ENCODE measurements at regions not wholly inside any gene's neighbourhood (a gene's known extent, or its start where the extent isn't known, plus 50 kb on each side); places are given as distances from the start of the nearest gene placed in this dataset.

- DNase-seq (ENCODE audit: low read depth in 2 of 2) = no peak
- TF ChIP-seq, protein P1, sequence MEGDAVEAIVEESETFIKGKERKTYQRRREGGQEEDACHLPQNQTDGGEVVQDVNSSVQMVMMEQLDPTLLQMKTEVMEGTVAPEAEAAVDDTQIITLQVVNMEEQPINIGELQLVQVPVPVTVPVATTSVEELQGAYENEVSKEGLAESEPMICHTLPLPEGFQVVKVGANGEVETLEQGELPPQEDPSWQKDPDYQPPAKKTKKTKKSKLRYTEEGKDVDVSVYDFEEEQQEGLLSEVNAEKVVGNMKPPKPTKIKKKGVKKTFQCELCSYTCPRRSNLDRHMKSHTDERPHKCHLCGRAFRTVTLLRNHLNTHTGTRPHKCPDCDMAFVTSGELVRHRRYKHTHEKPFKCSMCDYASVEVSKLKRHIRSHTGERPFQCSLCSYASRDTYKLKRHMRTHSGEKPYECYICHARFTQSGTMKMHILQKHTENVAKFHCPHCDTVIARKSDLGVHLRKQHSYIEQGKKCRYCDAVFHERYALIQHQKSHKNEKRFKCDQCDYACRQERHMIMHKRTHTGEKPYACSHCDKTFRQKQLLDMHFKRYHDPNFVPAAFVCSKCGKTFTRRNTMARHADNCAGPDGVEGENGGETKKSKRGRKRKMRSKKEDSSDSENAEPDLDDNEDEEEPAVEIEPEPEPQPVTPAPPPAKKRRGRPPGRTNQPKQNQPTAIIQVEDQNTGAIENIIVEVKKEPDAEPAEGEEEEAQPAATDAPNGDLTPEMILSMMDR (IDR thresholded peaks at IDR 0.05; ENCODE audit: low read depth, low read length) = no peak
- H3K4me3 ChIP-seq (replicated peaks in 1 of 2; ENCODE audit: low read depth in 2 of 2, low read length in 2 of 2) = no peak overlapping the region
Measured at GRCh38 chr6:148090326-148090725, 252.3 kb upstream of the SASH1 start.

GRCh38 chr6:148091394-148091793, 251.2 kb upstream of the SASH1 start:
- TF ChIP-seq, protein P1 (IDR thresholded peaks at IDR 0.05; ENCODE audit: low read depth, low read length) = no peak
- no peak for DNase-seq (ENCODE audit: low read depth in 2 of 2)
- no peak overlapping the region for H3K4me3 ChIP-seq (replicated peaks in 1 of 2; ENCODE audit: low read depth in 2 of 2, low read length in 2 of 2)

DNA sequence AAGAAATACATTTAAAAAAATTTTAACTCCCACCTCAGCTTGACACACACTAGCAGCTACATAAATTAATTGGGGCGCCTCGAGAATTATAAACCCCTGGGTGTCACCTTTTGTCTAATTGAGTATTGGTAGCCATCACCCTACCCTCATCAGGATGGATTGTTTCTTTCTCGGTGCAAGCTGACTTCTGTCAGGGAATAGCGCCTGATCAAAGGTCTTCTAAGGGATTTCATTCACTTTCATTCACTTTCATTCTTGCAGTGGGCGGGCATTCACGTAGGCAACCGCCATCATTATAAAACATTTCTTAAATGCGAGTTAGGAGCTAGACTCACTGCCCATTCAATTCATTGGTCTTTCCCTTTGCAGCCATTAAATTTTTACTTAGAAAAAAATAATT, 239.2 kb upstream of the SASH1 start:
- no peak overlapping the region for H3K4me3 ChIP-seq (replicated peaks in 1 of 2; ENCODE audit: low read depth in 2 of 2, low read length in 2 of 2)
- TF ChIP-seq, protein P1 (IDR thresholded peaks at IDR 0.05; ENCODE audit: low read depth, low read length) = no peak
- no peak for DNase-seq (ENCODE audit: low read depth in 2 of 2)

- TF ChIP-seq, protein P1 (IDR thresholded peaks at IDR 0.05; ENCODE audit: low read depth, low read length) = no peak
- no peak overlapping the region for H3K4me3 ChIP-seq (replicated peaks in 1 of 2; ENCODE audit: low read depth in 2 of 2, low read length in 2 of 2)
- no peak for DNase-seq (ENCODE audit: low read depth in 2 of 2)
Measured at GRCh38 chr6:148104131-148104530, 238.5 kb upstream of the SASH1 start.

DNA sequence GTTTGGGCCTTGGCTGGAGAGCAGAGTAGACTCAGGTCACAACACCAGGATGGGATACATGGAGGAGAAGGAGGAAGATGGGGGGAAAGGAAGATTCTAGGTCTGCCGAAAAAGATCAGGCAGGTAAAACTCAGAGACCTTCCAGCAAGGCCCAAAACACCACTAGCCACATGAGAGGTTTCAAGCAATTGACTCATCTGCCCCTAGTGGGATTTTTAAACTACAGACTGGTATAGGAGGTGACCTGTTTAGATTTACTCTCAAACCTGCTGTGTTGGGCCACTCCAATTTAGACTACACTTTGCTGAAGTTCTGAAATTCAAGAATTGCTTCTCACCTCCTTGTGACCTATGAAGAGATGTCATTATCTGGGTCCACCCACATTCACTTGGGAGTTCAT, 236.9 kb upstream of the SASH1 start:
- TF ChIP-seq, protein P1 (IDR thresholded peaks at IDR 0.05; ENCODE audit: low read depth, low read length) = no peak
- no peak overlapping the region for H3K4me3 ChIP-seq (replicated peaks in 1 of 2; ENCODE audit: low read depth in 2 of 2, low read length in 2 of 2)
- no peak for DNase-seq (ENCODE audit: low read depth in 2 of 2)

DNA sequence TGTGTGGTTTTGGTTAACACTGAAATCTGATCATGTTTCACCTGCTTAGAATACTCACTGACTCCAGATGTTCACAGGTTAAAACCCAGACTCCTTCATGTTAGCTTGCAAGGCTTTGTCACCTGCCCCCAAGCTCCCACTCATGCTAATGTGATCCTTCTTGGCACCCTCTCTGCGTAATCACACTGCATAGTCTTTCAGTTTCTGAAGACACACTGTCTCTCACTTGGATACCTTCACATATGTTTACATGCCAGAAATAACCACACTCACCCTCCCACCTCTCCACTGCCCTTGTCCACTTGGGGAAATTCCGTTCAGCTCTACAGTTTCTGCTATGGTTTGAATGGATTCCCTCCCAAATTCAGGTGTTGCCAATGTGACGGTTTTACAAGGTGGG, 234.7 kb upstream of the SASH1 start:
- H3K4me3 ChIP-seq (replicated peaks in 1 of 2; ENCODE audit: low read depth in 2 of 2, low read length in 2 of 2) = no peak overlapping the region
- TF ChIP-seq, protein P1 (IDR thresholded peaks at IDR 0.05; ENCODE audit: low read depth, low read length) = no peak
- DNase-seq (ENCODE audit: low read depth in 2 of 2) = no peak

DNA sequence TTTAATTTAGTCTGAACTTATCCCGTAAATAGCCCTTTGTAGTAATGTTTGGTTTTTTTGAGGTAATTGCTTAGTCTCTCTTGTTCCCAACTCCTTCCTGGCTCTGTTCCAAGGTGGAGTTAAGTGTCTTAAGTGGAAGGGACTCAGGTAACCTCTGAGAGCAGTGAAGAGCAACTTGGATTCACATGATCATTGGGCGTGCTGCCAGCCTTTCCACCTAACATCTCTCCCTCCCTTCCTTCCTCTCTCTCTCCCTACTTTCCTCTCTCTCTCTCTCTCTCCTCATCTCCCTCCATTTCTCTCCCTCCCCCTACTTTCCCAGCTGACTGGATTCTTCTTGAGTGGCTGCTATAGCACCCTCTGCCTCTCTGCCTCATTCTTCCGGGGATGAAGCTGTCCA, 232.9 kb upstream of the SASH1 start:
- TF ChIP-seq, protein P1 (IDR thresholded peaks at IDR 0.05; ENCODE audit: low read depth, low read length) = no peak

More for the DNA sequence above, 232.9 kb upstream of the SASH1 start:
- H3K4me3 ChIP-seq (replicated peaks in 1 of 2; ENCODE audit: low read depth in 2 of 2, low read length in 2 of 2) = no peak overlapping the region
- DNase-seq (ENCODE audit: low read depth in 2 of 2) = peak in 1 of 2 donors; percentile 2
